Thyroid gland (tissue), 4 donors: ENCODE measurements at regions not wholly inside any gene's neighbourhood (a gene's known extent, or its start where the extent isn't known, plus 50 kb on each side); places are given as distances from the start of the nearest gene placed in this dataset.

Experiments
- DNase-seq, 2 donors: peaks; one replicate each; pipeline ENCODE4 v3.0.0-alpha.2; 2019
- H3K27ac ChIP-seq, 3 donors: fragments of 200-600 bp; sonication (generic); 1 replicate in 2 of 3; 2 replicates in 1 of 3; pipeline ENCODE4 v1.5.1; 2016 to 2019; ENCODE audit warnings: mild to moderate bottlenecking in 1 of 3, moderate library complexity in 1 of 3
- H3K27me3 ChIP-seq: fragments of 200-600 bp; sonication (generic); one replicate; pipeline ENCODE4 v1.5.1; 2019
- H3K36me3 ChIP-seq, 2 donors: fragments of 200-600 bp; sonication (generic); one replicate each; pipeline ENCODE4 v1.5.1; 2016 to 2019
- H3K4me1 ChIP-seq, 2 donors: fragments of 200-600 bp; sonication (generic); one replicate each; pipeline ENCODE4 v1.5.1; 2017 to 2019
- H3K4me3 ChIP-seq, 3 donors: fragments of 200-600 bp; sonication (generic); replicated peaks in 1 of 3; 1 replicate in 2 of 3; 2 replicates in 1 of 3; pipeline ENCODE4 v1.5.1; 2016; ENCODE audit warnings: mild to moderate bottlenecking in 1 of 3
- H3K9me3 ChIP-seq: fragments of 200-600 bp; sonication (generic); one replicate; pipeline ENCODE4 v1.5.1; 2017
- CTCF ChIP-seq, 6 experiments: fragments of 200-600 bp in 3 of 6; fragments of 450-650 bp in 3 of 6; sonication (generic) in 3 of 6; IDR thresholded peaks; one replicate each; pipeline ENCODE4 v1.5.1; 2016 to 2019; ENCODE audit warnings: antibody characterized with exemption in 6 of 6, mild to moderate bottlenecking in 2 of 6, inconsistent platforms in 1 of 6, moderate library complexity in 1 of 6
- POLR2A ChIP-seq, 2 donors: fragments of 450-650 bp; IDR thresholded peaks; one replicate each; pipeline ENCODE4 v1.6.1; 2017; ENCODE audit warnings: antibody characterized with exemption in 2 of 2, mild to moderate bottlenecking in 2 of 2, moderate library complexity in 1 of 2
- WGBS, 2 donors: methylation state at CpG; one replicate each; pipeline ENCODE4 v1.1.5; 2017; 5-methylcytosine and 5-hydroxymethylcytosine counted together
- intact Hi-C: fragments of 100-400 bp; cut with DNase I; formaldehyde crosslinking; loops from one replicate; pipeline ENCODE4 v1.15.1; 2023

- no peak for DNase-seq
- 63 to 66% methylated on average over 1 of the region's 1 CpG for WGBS, 2 donors
- TF ChIP-seq POLR2A (IDR thresholded peaks at IDR 0.05) (no peak), CTCF (IDR thresholded peaks at IDR 0.05) (no peak)
- Histone ChIP-seq H3K4me1 (no peaks in the 10 kb centered on the region), H3K4me3 (no peak overlapping the region), H3K9me3 (no peaks in the 10 kb centered on the region), H3K27ac (no peak overlapping the region), H3K36me3 (no peaks in the 10 kb centered on the region), H3K27me3 (no peaks in the 10 kb centered on the region)
- intact Hi-C loops = no loop called here
Measured at GRCh38 chr15:50825946-50826345, 60.4 kb upstream of the SPPL2A start.

- intact Hi-C loops = no loop called here
Measured at GRCh38 chr15:50824514-50824913, 59.0 kb upstream of the SPPL2A start.

GRCh38 chr15:50823281-50823680 is 57.8 kb upstream of the SPPL2A start:
- H3K4me3 ChIP-seq = no peak overlapping the region
- H3K4me1 ChIP-seq = no peaks in the 10 kb centered on the region
- H3K9me3 ChIP-seq = no peaks in the 10 kb centered on the region
- no peak overlapping the region for H3K27ac ChIP-seq
- no peak for TF ChIP-seq POLR2A (IDR thresholded peaks at IDR 0.05)
- no peak for TF ChIP-seq CTCF (IDR thresholded peaks at IDR 0.05)
- DNase-seq = no peak
- intact Hi-C loops = no loop called here
- 58 to 59% methylated on average over 3 of the region's 3 CpGs for WGBS, 2 donors
- no peaks in the 10 kb centered on the region for H3K36me3 ChIP-seq
- H3K27me3 ChIP-seq = no peaks in the 10 kb centered on the region

More at GRCh38 chr15:50824514-50824913, 59.0 kb upstream of the SPPL2A start:
- Histone ChIP-seq H3K27me3 (no peaks in the 10 kb centered on the region), H3K27ac (no peak overlapping the region), H3K4me3 (no peak overlapping the region), H3K9me3 (no peaks in the 10 kb centered on the region), H3K4me1 (no peaks in the 10 kb centered on the region), H3K36me3 (no peaks in the 10 kb centered on the region)
- 57 to 70% methylated on average over 2 of the region's 2 CpGs for WGBS, 2 donors
- no peak for TF ChIP-seq POLR2A (IDR thresholded peaks at IDR 0.05)
- no peak for TF ChIP-seq CTCF (IDR thresholded peaks at IDR 0.05)
- no peak for DNase-seq

GRCh38 chr15:50821476-50821875 is 56.0 kb upstream of the SPPL2A start:
- no peak overlapping the region for H3K4me3 ChIP-seq
- DNase-seq = no peak
- no peaks in the 10 kb centered on the region for H3K27me3 ChIP-seq
- no peak for TF ChIP-seq CTCF (IDR thresholded peaks at IDR 0.05)
- no peak for TF ChIP-seq POLR2A (IDR thresholded peaks at IDR 0.05)
- 79 to 94% methylated on average over 3 of the region's 3 CpGs for WGBS, 2 donors
- H3K9me3 ChIP-seq = no peaks in the 10 kb centered on the region
- intact Hi-C loops = no loop called here
- no peaks in the 10 kb centered on the region for H3K36me3 ChIP-seq
- H3K4me1 ChIP-seq = no peaks in the 10 kb centered on the region
- H3K27ac ChIP-seq = no peak overlapping the region

- intact Hi-C loops = no loop called here
- no peak for DNase-seq
- no peak overlapping the region for H3K27ac ChIP-seq
- WGBS, 2 donors = 84 to 93% methylated on average over 6 of the region's 6 CpGs
- H3K36me3 ChIP-seq = no peaks in the 10 kb centered on the region
- H3K27me3 ChIP-seq = no peaks in the 10 kb centered on the region
- H3K4me1 ChIP-seq = no peaks in the 10 kb centered on the region
- TF ChIP-seq CTCF (IDR thresholded peaks at IDR 0.05) = no peak
- TF ChIP-seq POLR2A (IDR thresholded peaks at IDR 0.05) = no peak
- H3K4me3 ChIP-seq = no peak overlapping the region
- no peaks in the 10 kb centered on the region for H3K9me3 ChIP-seq
Measured at GRCh38 chr15:50820808-50821382, 55.4 kb upstream of the SPPL2A start.
